Ishikawa (cell line): ENCODE measurements at regions not wholly inside any gene's neighbourhood (a gene's known extent, or its start where the extent isn't known, plus 50 kb on each side); places are given as distances from the start of the nearest gene placed in this dataset.

Experiments
- CEBPB ChIP-seq: IDR thresholded peaks from 2 replicates; pipeline ENCODE4 v1.6.1; 2012
- CREB1 ChIP-seq: IDR thresholded peaks from 2 replicates; pipeline ENCODE4 v1.6.1; 2012; ENCODE audit warnings: low read depth
- EGR1 ChIP-seq: IDR thresholded peaks from 2 replicates; pipeline ENCODE4 v1.6.1; 2012
- EP300 ChIP-seq: IDR thresholded peaks from 2 replicates; pipeline ENCODE4 v1.6.1; 2012; ENCODE audit warnings: borderline replicate concordance
- FOXM1 ChIP-seq: IDR thresholded peaks from 2 replicates; pipeline ENCODE4 v1.6.1; 2012; ENCODE audit warnings: low read depth, borderline replicate concordance
- NFIC ChIP-seq: IDR thresholded peaks from 2 replicates; pipeline ENCODE4 v1.6.1; 2012
- RAD21 ChIP-seq: IDR thresholded peaks from 2 replicates; pipeline ENCODE4 v1.6.1; 2012; ENCODE audit warnings: low read depth
- TAF1 ChIP-seq: IDR thresholded peaks from 2 replicates; pipeline ENCODE4 v1.6.1; 2012; ENCODE audit warnings: low read depth, mild to moderate bottlenecking
- TCF12 ChIP-seq: IDR thresholded peaks from 2 replicates; pipeline ENCODE4 v1.6.1; 2012; ENCODE audit warnings: low read depth
- TEAD4 ChIP-seq: IDR thresholded peaks from 2 replicates; pipeline ENCODE4 v1.6.1; 2012
- YY1 ChIP-seq: IDR thresholded peaks from 2 replicates; pipeline ENCODE4 v1.6.1; 2012; ENCODE audit warnings: low read depth
- ZBTB7A ChIP-seq: IDR thresholded peaks from 2 replicates; pipeline ENCODE4 v1.6.1; 2012; ENCODE audit warnings: low read depth
- TF ChIP-seq, protein P1 (sequence below): IDR thresholded peaks from 2 replicates; pipeline ENCODE4 v1.6.1; 2012; ENCODE audit warnings: low read depth, mild to moderate bottlenecking
- TF ChIP-seq, protein P2 (sequence below): IDR thresholded peaks from 2 replicates; pipeline ENCODE4 v1.6.1; 2012
- TF ChIP-seq, protein P3 (sequence below): IDR thresholded peaks from 2 replicates; pipeline ENCODE4 v1.6.1; 2012

DNA sequence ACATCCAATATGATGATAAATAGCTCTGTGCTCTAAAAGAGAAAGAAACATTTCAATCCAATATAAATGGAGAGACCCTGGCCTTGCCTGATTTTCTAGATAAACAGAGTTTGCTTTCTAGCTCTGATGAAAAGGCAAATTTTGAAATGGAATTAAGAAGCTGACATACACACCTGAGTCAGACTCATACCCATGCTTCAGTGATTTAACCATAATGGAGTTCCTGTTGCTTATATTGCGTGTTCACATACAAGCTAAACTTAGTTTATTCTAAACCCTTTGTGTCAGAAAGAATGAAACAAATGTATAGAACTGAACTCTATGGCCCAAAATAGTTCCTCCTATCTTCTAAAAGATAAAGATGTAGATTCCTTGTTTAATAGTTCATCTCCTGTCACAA, 760.8 kb upstream of the ARPP21 start:
- TF ChIP-seq, protein P1, sequence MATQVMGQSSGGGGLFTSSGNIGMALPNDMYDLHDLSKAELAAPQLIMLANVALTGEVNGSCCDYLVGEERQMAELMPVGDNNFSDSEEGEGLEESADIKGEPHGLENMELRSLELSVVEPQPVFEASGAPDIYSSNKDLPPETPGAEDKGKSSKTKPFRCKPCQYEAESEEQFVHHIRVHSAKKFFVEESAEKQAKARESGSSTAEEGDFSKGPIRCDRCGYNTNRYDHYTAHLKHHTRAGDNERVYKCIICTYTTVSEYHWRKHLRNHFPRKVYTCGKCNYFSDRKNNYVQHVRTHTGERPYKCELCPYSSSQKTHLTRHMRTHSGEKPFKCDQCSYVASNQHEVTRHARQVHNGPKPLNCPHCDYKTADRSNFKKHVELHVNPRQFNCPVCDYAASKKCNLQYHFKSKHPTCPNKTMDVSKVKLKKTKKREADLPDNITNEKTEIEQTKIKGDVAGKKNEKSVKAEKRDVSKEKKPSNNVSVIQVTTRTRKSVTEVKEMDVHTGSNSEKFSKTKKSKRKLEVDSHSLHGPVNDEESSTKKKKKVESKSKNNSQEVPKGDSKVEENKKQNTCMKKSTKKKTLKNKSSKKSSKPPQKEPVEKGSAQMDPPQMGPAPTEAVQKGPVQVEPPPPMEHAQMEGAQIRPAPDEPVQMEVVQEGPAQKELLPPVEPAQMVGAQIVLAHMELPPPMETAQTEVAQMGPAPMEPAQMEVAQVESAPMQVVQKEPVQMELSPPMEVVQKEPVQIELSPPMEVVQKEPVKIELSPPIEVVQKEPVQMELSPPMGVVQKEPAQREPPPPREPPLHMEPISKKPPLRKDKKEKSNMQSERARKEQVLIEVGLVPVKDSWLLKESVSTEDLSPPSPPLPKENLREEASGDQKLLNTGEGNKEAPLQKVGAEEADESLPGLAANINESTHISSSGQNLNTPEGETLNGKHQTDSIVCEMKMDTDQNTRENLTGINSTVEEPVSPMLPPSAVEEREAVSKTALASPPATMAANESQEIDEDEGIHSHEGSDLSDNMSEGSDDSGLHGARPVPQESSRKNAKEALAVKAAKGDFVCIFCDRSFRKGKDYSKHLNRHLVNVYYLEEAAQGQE = no peak
- TF ChIP-seq EGR1 (no peak), EP300 (no peak), TAF1 (no peak), NFIC (no peak), RAD21 (no peak), FOXM1 (no peak), YY1 (no peak), CREB1 (no peak), ZBTB7A (no peak), TCF12 (no peak), CEBPB (no peak), TEAD4 (no peak)
- TF ChIP-seq, protein P2, sequence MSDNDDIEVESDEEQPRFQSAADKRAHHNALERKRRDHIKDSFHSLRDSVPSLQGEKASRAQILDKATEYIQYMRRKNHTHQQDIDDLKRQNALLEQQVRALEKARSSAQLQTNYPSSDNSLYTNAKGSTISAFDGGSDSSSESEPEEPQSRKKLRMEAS = no peak
- TF ChIP-seq, protein P3, sequence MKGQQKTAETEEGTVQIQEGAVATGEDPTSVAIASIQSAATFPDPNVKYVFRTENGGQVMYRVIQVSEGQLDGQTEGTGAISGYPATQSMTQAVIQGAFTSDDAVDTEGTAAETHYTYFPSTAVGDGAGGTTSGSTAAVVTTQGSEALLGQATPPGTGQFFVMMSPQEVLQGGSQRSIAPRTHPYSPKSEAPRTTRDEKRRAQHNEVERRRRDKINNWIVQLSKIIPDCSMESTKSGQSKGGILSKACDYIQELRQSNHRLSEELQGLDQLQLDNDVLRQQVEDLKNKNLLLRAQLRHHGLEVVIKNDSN = no peak

DNA sequence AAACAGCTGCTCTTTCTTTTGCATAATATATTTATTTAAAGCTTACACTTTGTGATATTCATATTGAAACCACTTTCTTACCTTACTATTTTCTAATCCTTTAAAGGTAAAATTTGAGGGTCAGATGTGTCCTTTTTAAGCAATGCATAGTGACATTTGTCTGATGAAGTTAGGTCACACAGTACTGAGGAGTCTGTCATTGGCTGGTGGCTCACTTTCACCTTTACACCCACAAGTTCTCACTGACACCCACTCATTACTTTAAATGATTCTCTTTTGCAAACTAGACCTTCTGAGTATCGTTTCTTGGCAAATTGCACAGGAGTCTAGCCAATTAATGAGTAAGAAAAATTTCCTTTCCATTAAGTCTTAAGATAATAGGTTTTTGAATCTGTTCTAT, 758.3 kb upstream of the ARPP21 start:
- TF ChIP-seq EP300 = no peak
- no peak for TF ChIP-seq FOXM1
- no peak for TF ChIP-seq EGR1
- TF ChIP-seq, protein P3 = no peak
- no peak for TF ChIP-seq NFIC
- TF ChIP-seq CEBPB = no peak
- TF ChIP-seq CREB1 = no peak
- TF ChIP-seq, protein P2 = no peak
- TF ChIP-seq RAD21 = no peak
- no peak for TF ChIP-seq YY1
- TF ChIP-seq TCF12 = no peak
- TF ChIP-seq ZBTB7A = no peak
- TF ChIP-seq TEAD4 = no peak
- no peak for TF ChIP-seq TAF1
- TF ChIP-seq, protein P1 = no peak

DNA sequence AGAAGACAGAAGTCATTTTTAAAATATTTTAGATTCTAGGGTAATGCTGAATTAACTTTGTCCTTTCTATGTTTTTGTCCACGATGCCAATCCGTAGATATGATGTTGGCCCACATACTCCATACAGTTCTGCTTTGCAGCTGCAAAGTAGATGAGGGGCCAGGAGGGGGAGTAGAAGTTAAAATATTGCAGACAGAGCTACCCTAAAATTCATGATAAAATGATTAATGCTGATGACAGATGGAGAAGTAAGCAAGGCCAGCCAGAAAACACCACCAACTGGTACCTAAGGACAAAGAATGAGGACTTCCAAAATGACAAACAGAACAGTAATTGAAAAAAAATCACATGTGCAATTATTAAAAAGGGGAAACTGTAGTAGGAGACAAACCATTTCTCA, 756.6 kb upstream of the ARPP21 start:
- no peak for TF ChIP-seq RAD21
- TF ChIP-seq CEBPB = no peak
- TF ChIP-seq, protein P2 = no peak
- TF ChIP-seq FOXM1 = no peak
- no peak for TF ChIP-seq TEAD4
- TF ChIP-seq, protein P3 = no peak
- TF ChIP-seq ZBTB7A = no peak
- no peak for TF ChIP-seq EGR1
- no peak for TF ChIP-seq YY1
- no peak for TF ChIP-seq NFIC

DNA sequence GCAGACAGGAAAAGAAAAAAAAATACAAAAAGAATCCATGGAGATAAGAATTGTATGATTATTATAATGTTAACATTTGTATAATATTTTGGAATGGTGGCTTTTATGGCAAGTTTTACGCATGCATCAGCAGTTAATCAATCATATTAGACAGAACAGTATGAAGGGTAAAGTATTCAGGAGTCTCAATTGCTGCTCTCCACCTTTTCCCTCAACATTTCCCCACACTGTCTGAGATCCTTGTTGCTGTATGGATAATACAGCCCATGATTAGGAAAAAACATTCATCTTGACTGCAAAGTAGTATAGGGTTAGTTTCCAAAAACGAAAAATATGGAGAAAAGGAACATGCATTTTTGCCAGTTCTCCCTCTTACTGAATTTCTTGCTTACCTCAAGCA, 755.3 kb upstream of the ARPP21 start:
- TF ChIP-seq EGR1 (no peak), FOXM1 (no peak), CEBPB (no peak), EP300 (no peak)
- TF ChIP-seq, protein P2 = no peak
- TF ChIP-seq, protein P1 = no peak
